ENCODE measurements at regions not wholly inside any gene's neighbourhood (a gene's known extent, or its start where the extent isn't known, plus 50 kb on each side); places are given as distances from the start of the nearest gene placed in this dataset.

GRCh38 chr19:29054886-29055675 lies 157.9 kb downstream of the UQCRFS1 start:
- TF ChIP-seq, protein P1, sequence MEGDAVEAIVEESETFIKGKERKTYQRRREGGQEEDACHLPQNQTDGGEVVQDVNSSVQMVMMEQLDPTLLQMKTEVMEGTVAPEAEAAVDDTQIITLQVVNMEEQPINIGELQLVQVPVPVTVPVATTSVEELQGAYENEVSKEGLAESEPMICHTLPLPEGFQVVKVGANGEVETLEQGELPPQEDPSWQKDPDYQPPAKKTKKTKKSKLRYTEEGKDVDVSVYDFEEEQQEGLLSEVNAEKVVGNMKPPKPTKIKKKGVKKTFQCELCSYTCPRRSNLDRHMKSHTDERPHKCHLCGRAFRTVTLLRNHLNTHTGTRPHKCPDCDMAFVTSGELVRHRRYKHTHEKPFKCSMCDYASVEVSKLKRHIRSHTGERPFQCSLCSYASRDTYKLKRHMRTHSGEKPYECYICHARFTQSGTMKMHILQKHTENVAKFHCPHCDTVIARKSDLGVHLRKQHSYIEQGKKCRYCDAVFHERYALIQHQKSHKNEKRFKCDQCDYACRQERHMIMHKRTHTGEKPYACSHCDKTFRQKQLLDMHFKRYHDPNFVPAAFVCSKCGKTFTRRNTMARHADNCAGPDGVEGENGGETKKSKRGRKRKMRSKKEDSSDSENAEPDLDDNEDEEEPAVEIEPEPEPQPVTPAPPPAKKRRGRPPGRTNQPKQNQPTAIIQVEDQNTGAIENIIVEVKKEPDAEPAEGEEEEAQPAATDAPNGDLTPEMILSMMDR (IDR thresholded peaks at IDR 0.05), result no peak
- TF ChIP-seq POLR2A (IDR thresholded peaks at IDR 0.05), result no peak
